CD14-positive monocyte (primary cell): ENCODE measurements at regions not wholly inside any gene's neighbourhood (a gene's known extent, or its start where the extent isn't known, plus 50 kb on each side); places are given as distances from the start of the nearest gene placed in this dataset.

Experiments used
- DNase-seq, 3 donors: peaks; one replicate each; pipeline ENCODE4 v3.0.0-alpha.2; 2011 to 2022
- H2AFZ ChIP-seq: 2 replicates; pipeline ENCODE4 v1.6.0; 2012; ENCODE audit warnings: mild to moderate bottlenecking, low read depth, low read length, inconsistent platforms; ENCODE audit not compliant: insufficient read depth, poor library complexity, severe bottlenecking
- H3K27ac ChIP-seq, 2 donors: 1 replicate in 1 of 2; 2 replicates in 1 of 2; pipeline ENCODE4 v1.5.1; 2012 to 2013; ENCODE audit warnings: low read length in 2 of 2, control low read depth in 1 of 2, inconsistent platforms in 1 of 2, low read depth in 1 of 2, mild to moderate bottlenecking in 1 of 2
- H3K27me3 ChIP-seq, 2 donors: one replicate each; pipeline versions ENCODE4 v1.6.0 to v1.6.1; 2011 to 2013; ENCODE audit warnings: low read length in 2 of 2; ENCODE audit not compliant: control insufficient read depth in 2 of 2, insufficient read depth in 2 of 2
- H3K36me3 ChIP-seq, 2 donors: replicated peaks in 1 of 2; 1 replicate in 1 of 2; 2 replicates in 1 of 2; pipeline versions ENCODE4 v1.5.1 to v1.6.1; 2012 to 2013; ENCODE audit warnings: low read length in 2 of 2, control low read depth in 1 of 2, inconsistent platforms in 1 of 2, mild to moderate bottlenecking in 1 of 2; ENCODE audit not compliant: insufficient read depth in 2 of 2, control insufficient read depth in 1 of 2
- H3K4me1 ChIP-seq, 2 donors: 1 replicate in 1 of 2; 2 replicates in 1 of 2; pipeline versions ENCODE4 v1.5.1 to v1.6.1; 2012 to 2013; ENCODE audit warnings: low read length in 2 of 2, control low read depth in 1 of 2, inconsistent platforms in 1 of 2, mild to moderate bottlenecking in 1 of 2, moderate library complexity in 1 of 2; ENCODE audit not compliant: insufficient read depth in 2 of 2, control insufficient read depth in 1 of 2
- H3K4me2 ChIP-seq: replicated peaks from 2 replicates; pipeline ENCODE3; 2012; ENCODE audit warnings: low read length, moderate library complexity, mild to moderate bottlenecking; ENCODE audit not compliant: poor library complexity, severe bottlenecking; ENCODE audit errors: extremely low read depth
- H3K4me3 ChIP-seq, 3 experiments: fragments of 200-600 bp in 1 of 3; sonication (generic) in 1 of 3; replicated peaks in 1 of 3; 1 replicate in 2 of 3; 2 replicates in 1 of 3; pipeline ENCODE4 v1.5.1; 2011 to 2013; ENCODE audit warnings: low read length in 3 of 3, mild to moderate bottlenecking in 3 of 3, control low read depth in 2 of 3, low read depth in 2 of 3, inconsistent platforms in 1 of 3, moderate library complexity in 1 of 3
- H3K79me2 ChIP-seq: 2 replicates; pipeline ENCODE4 v1.6.0; 2012; ENCODE audit warnings: mild to moderate bottlenecking, control low read depth, inconsistent platforms, low read length, moderate library complexity; ENCODE audit not compliant: insufficient read depth
- H3K9ac ChIP-seq: 2 replicates; pipeline ENCODE4 v1.6.0; 2017; ENCODE audit warnings: low read length, mild to moderate bottlenecking; ENCODE audit not compliant: insufficient read depth, poor library complexity, severe bottlenecking
- H3K9me3 ChIP-seq, 2 donors: replicated peaks in 1 of 2; 1 replicate in 1 of 2; 2 replicates in 1 of 2; pipeline versions ENCODE4 v1.5.1 to v1.6.1; 2012 to 2013; ENCODE audit warnings: low read length in 2 of 2, control low read depth in 1 of 2; ENCODE audit not compliant: control insufficient read depth in 1 of 2, insufficient read depth in 1 of 2
- H4K20me1 ChIP-seq: 2 replicates; pipeline ENCODE4 v1.6.0; 2012; ENCODE audit warnings: mild to moderate bottlenecking, low read length, control low read depth, moderate library complexity; ENCODE audit not compliant: insufficient read depth
- H3K27ac Mint-ChIP-seq, 7 donors: one replicate each; pipeline ENCODE4 v1.8.0; 2020; ENCODE audit warnings: mild to moderate bottlenecking in 7 of 7, mixed read lengths in 7 of 7, moderate library complexity in 6 of 7, inconsistent platforms in 2 of 7
- H3K27me3 Mint-ChIP-seq, 3 donors: one replicate each; pipeline ENCODE4 v1.8.0; 2021 to 2022; ENCODE audit warnings: low read depth in 3 of 3, mild to moderate bottlenecking in 3 of 3, mixed read lengths in 3 of 3, moderate library complexity in 3 of 3, inconsistent platforms in 1 of 3
- H3K36me3 Mint-ChIP-seq, 2 donors: one replicate each; pipeline ENCODE4 v1.8.0; 2020; ENCODE audit warnings: mixed read lengths in 2 of 2, inconsistent platforms in 1 of 2, mild to moderate bottlenecking in 1 of 2
- H3K4me1 Mint-ChIP-seq: one replicate; pipeline ENCODE4 v1.8.0; 2020; ENCODE audit warnings: mild to moderate bottlenecking, mixed read lengths
- H3K4me3 Mint-ChIP-seq, 2 donors: one replicate each; pipeline ENCODE4 v1.8.0; 2020; ENCODE audit warnings: mild to moderate bottlenecking in 2 of 2, mixed read lengths in 2 of 2, moderate library complexity in 1 of 2
- H3K9me3 Mint-ChIP-seq, 7 donors: one replicate each; pipeline ENCODE4 v1.8.0; 2020 to 2022; ENCODE audit warnings: mixed read lengths in 7 of 7, mild to moderate bottlenecking in 6 of 7, moderate library complexity in 6 of 7, inconsistent platforms in 2 of 7
- CTCF ChIP-seq: fragments of 200-600 bp; IDR thresholded peaks from one replicate; pipeline ENCODE4 v1.8.0; 2022; ENCODE audit warnings: antibody characterized with exemption, mild to moderate bottlenecking
- WGBS: methylation state at CpG from one replicate; pipeline ENCODE4 v1.1.5; 2013; ENCODE audit warnings: missing lambda C conversion rate; ENCODE audit not compliant: insufficient coverage; 5-methylcytosine and 5-hydroxymethylcytosine counted together
- intact Hi-C, 2 donors: fragments of 100-400 bp; cut with micrococcal nuclease; formaldehyde crosslinking; loops; one replicate each; pipeline versions ENCODE4 v1.15.0 to v1.15.1; 2023

GRCh38 chr2:83943265-83943664, 515.8 kb downstream of the SUCLG1 start:
- H4K20me1 ChIP-seq = no peaks in the 10 kb centered on the region
- no peaks in the 10 kb centered on the region for H3K4me1 ChIP-seq
- no peak overlapping the region for H3K27ac Mint-ChIP-seq
- H3K9me3 ChIP-seq = no peaks in the 10 kb centered on the region
- no peak overlapping the region for H3K4me2 ChIP-seq
- H3K9ac ChIP-seq = no peak overlapping the region
- H3K4me3 ChIP-seq = no peak overlapping the region
- no peak for DNase-seq
- no peaks in the 10 kb centered on the region for H3K27me3 Mint-ChIP-seq
- intact Hi-C loops = no loop called here
- no peaks in the 10 kb centered on the region for H3K79me2 ChIP-seq
- peaks cover 0 to 9% (median under 1%) of the 10 kb centered on the region in 7 donors for H3K9me3 Mint-ChIP-seq
- no peaks in the 10 kb centered on the region for H3K4me1 Mint-ChIP-seq
- TF ChIP-seq CTCF = no peak
- no peaks in the 10 kb centered on the region for H3K27me3 ChIP-seq
- no peak overlapping the region for H3K27ac ChIP-seq
- no peaks in the 10 kb centered on the region for H3K36me3 Mint-ChIP-seq
- H3K36me3 ChIP-seq = no peaks in the 10 kb centered on the region
- no peak overlapping the region for H2AFZ ChIP-seq
- WGBS = 83% methylated on average over 2 of the region's 3 CpGs
- H3K4me3 Mint-ChIP-seq = no peak overlapping the region

GRCh38 chr2:83941886-83942285, 517.2 kb downstream of the SUCLG1 start:
- no peak overlapping the region for H3K4me2 ChIP-seq
- DNase-seq = no peak
- H3K36me3 ChIP-seq = no peaks in the 10 kb centered on the region
- intact Hi-C loops = no loop called here
- Mint-ChIP-seq H3K4me3 (no peak overlapping the region), H3K27me3 (no peaks in the 10 kb centered on the region), H3K9me3 (peaks cover 0 to 9% (median 1%) of the 10 kb centered on the region in 7 donors), H3K4me1 (no peaks in the 10 kb centered on the region), H3K36me3 (no peaks in the 10 kb centered on the region), H3K27ac (no peak overlapping the region)
- H3K27ac ChIP-seq = no peak overlapping the region
- H3K27me3 ChIP-seq = no peaks in the 10 kb centered on the region
- H2AFZ ChIP-seq = no peak overlapping the region
- no peak overlapping the region for H3K9ac ChIP-seq
- WGBS = 98% methylated on average over 4 of the region's 5 CpGs
- H4K20me1 ChIP-seq = no peaks in the 10 kb centered on the region
- H3K4me3 ChIP-seq = no peak overlapping the region
- H3K79me2 ChIP-seq = no peaks in the 10 kb centered on the region
- H3K9me3 ChIP-seq = no peaks in the 10 kb centered on the region
- H3K4me1 ChIP-seq = no peaks in the 10 kb centered on the region
- TF ChIP-seq CTCF = no peak
